SK-N-SH treated with all-trans-retinoic acid at 6 μM for 48 hours (cell line): ENCODE measurements at regions not wholly inside any gene's neighbourhood (a gene's known extent, or its start where the extent isn't known, plus 50 kb on each side); places are given as distances from the start of the nearest gene placed in this dataset.

Source experiments
- CSDC2 ChIP-seq: fragments of 250-450 bp; sonication (Bioruptor Pico); IDR thresholded peaks from 2 replicates; pipeline ENCODE4 v1.5.0; 2020; ENCODE audit warnings: mild to moderate bottlenecking, moderate library complexity
- ESRRG ChIP-seq: fragments of 250-450 bp; sonication (Bioruptor Pico); IDR thresholded peaks from 2 replicates; pipeline ENCODE4 v1.6.1; 2021; ENCODE audit warnings: mild to moderate bottlenecking
- RARB ChIP-seq: fragments of 250-450 bp; sonication (Bioruptor Pico); IDR thresholded peaks from 2 replicates; pipeline ENCODE4 v1.8.0; 2021; ENCODE audit warnings: mild to moderate bottlenecking, moderate library complexity
- SNAI2 ChIP-seq: fragments of 250-450 bp; sonication (Bioruptor Pico); IDR thresholded peaks from 2 replicates; pipeline ENCODE4 v1.5.0; 2020; ENCODE audit warnings: mild to moderate bottlenecking, moderate library complexity
- ZC3H10 ChIP-seq: fragments of 250-450 bp; sonication (Bioruptor Pico); IDR thresholded peaks from 2 replicates; pipeline ENCODE4 v1.5.1; 2021; ENCODE audit warnings: mild to moderate bottlenecking, moderate library complexity
- ZFP3 ChIP-seq: fragments of 250-450 bp; sonication (Bioruptor Pico); IDR thresholded peaks from 2 replicates; pipeline ENCODE4 v1.5.0; 2020; ENCODE audit warnings: mild to moderate bottlenecking, moderate library complexity
- ZFP30 ChIP-seq: fragments of 450-650 bp; formaldehyde crosslinking; IDR thresholded peaks from 2 replicates; pipeline ENCODE4 v1.5.0; 2022; ENCODE audit warnings: mild to moderate bottlenecking, moderate library complexity
- ZNF565 ChIP-seq: fragments of 450-650 bp; formaldehyde crosslinking; conservative IDR thresholded peaks from 2 replicates; pipeline ENCODE4 v1.5.0; 2020; ENCODE audit warnings: low read depth, mild to moderate bottlenecking, moderate library complexity
- ZNF8 ChIP-seq: fragments of 450-650 bp; formaldehyde crosslinking; IDR thresholded peaks from 2 replicates; pipeline ENCODE4 v1.5.0; 2020; ENCODE audit warnings: mild to moderate bottlenecking, moderate library complexity
- TF ChIP-seq, protein P1 (sequence below): fragments of 250-450 bp; sonication (Bioruptor Pico); IDR thresholded peaks from 2 replicates; pipeline ENCODE4 v1.8.0; 2020; ENCODE audit warnings: mild to moderate bottlenecking, moderate library complexity, borderline replicate concordance
- TF ChIP-seq, protein P2 (sequence below): fragments of 250-450 bp; sonication (Bioruptor Pico); IDR thresholded peaks from 2 replicates; pipeline ENCODE4 v1.5.1; 2020; ENCODE audit warnings: low read depth, mild to moderate bottlenecking, moderate library complexity

GRCh38 chr9:88872192-88872946 lies 118.9 kb upstream of the S1PR3 start:
- TF ChIP-seq ZC3H10 (CRISPR knock-in tag) (no peak), SNAI2 (no peak), ESRRG (no peak), ZFP3 (CRISPR knock-in tag) (no peak), ZFP30 (CRISPR knock-in tag) (no peak), ZNF565 (CRISPR knock-in tag) (no peak), RARB (CRISPR knock-in tag) (no peak), ZNF8 (CRISPR knock-in tag) (no peak), CSDC2 (no peak)
- TF ChIP-seq, protein P1, sequence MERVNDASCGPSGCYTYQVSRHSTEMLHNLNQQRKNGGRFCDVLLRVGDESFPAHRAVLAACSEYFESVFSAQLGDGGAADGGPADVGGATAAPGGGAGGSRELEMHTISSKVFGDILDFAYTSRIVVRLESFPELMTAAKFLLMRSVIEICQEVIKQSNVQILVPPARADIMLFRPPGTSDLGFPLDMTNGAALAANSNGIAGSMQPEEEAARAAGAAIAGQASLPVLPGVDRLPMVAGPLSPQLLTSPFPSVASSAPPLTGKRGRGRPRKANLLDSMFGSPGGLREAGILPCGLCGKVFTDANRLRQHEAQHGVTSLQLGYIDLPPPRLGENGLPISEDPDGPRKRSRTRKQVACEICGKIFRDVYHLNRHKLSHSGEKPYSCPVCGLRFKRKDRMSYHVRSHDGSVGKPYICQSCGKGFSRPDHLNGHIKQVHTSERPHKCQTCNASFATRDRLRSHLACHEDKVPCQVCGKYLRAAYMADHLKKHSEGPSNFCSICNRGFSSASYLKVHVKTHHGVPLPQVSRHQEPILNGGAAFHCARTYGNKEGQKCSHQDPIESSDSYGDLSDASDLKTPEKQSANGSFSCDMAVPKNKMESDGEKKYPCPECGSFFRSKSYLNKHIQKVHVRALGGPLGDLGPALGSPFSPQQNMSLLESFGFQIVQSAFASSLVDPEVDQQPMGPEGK (CRISPR knock-in tag) = no peak
- TF ChIP-seq, protein P2, sequence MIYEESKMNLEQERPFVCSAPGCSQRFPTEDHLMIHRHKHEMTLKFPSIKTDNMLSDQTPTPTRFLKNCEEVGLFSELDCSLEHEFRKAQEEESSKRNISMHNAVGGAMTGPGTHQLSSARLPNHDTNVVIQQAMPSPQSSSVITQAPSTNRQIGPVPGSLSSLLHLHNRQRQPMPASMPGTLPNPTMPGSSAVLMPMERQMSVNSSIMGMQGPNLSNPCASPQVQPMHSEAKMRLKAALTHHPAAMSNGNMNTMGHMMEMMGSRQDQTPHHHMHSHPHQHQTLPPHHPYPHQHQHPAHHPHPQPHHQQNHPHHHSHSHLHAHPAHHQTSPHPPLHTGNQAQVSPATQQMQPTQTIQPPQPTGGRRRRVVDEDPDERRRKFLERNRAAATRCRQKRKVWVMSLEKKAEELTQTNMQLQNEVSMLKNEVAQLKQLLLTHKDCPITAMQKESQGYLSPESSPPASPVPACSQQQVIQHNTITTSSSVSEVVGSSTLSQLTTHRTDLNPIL (CRISPR knock-in tag) = no peak
